Endothelial cell of umbilical vein (primary cell): ENCODE measurements at regions not wholly inside any gene's neighbourhood (a gene's known extent, or its start where the extent isn't known, plus 50 kb on each side); places are given as distances from the start of the nearest gene placed in this dataset.

ENCODE experiments used
- FOS ChIP-seq: IDR thresholded peaks from 2 replicates; pipeline ENCODE4 v1.6.1; 2011; ENCODE audit warnings: mild to moderate bottlenecking, low read length, moderate library complexity, borderline replicate concordance; ENCODE audit not compliant: insufficient read depth
- POLR2A ChIP-seq: IDR thresholded peaks from 2 replicates; pipeline ENCODE4 v1.6.1; 2012; ENCODE audit warnings: low read depth, mild to moderate bottlenecking, control low read depth, low read length
- POLR2AphosphoS5 ChIP-seq: IDR thresholded peaks from 2 replicates; pipeline ENCODE4 v1.6.1; 2012; ENCODE audit warnings: low read depth, mild to moderate bottlenecking, control low read depth, low read length, moderate library complexity; ENCODE audit not compliant: insufficient read depth
- TF ChIP-seq, protein P1 (sequence below), 2 donors: IDR thresholded peaks; 1 replicate in 1 of 2; 2 replicates in 1 of 2; pipeline ENCODE4 v1.5.1; 2011; ENCODE audit warnings: low read length in 2 of 2, mild to moderate bottlenecking in 2 of 2, moderate library complexity in 2 of 2, control low read depth in 1 of 2, inconsistent platforms in 1 of 2, low read depth in 1 of 2; ENCODE audit not compliant: insufficient read depth in 1 of 2; ENCODE audit errors: extremely low read depth in 1 of 2

DNA sequence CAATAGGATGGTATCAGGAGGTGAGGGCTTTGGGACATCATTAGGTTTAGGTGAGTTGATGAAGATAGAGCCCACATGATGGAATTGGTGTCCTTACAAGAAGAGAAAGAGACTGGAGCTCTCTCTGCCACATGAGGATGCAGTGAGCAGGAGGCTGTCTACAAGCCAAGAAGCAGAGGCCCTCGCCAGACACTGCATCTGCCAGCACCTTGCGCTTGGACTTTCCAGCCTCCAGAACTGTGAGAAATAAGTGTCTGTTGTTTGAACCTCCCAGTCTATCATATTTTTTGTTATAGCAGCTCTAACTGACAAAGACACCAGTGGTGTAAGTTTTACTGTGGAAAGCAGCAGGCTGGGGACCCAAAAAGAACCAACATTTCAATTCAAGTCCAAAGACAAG lies 571.1 kb upstream of the ID2 start:
- TF ChIP-seq, protein P1, sequence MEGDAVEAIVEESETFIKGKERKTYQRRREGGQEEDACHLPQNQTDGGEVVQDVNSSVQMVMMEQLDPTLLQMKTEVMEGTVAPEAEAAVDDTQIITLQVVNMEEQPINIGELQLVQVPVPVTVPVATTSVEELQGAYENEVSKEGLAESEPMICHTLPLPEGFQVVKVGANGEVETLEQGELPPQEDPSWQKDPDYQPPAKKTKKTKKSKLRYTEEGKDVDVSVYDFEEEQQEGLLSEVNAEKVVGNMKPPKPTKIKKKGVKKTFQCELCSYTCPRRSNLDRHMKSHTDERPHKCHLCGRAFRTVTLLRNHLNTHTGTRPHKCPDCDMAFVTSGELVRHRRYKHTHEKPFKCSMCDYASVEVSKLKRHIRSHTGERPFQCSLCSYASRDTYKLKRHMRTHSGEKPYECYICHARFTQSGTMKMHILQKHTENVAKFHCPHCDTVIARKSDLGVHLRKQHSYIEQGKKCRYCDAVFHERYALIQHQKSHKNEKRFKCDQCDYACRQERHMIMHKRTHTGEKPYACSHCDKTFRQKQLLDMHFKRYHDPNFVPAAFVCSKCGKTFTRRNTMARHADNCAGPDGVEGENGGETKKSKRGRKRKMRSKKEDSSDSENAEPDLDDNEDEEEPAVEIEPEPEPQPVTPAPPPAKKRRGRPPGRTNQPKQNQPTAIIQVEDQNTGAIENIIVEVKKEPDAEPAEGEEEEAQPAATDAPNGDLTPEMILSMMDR (IDR thresholded peaks at IDR 0.05; ENCODE audit: extremely low read depth in 1 of 2, insufficient read depth in 1 of 2, low read depth in 1 of 2, low read length in 2 of 2), result no peak
- TF ChIP-seq FOS, result no peak
- no peak for TF ChIP-seq POLR2A
- TF ChIP-seq POLR2AphosphoS5, result no peak
